HUES6 (cell line): ENCODE measurements at regions not wholly inside any gene's neighbourhood (a gene's known extent, or its start where the extent isn't known, plus 50 kb on each side); places are given as distances from the start of the nearest gene placed in this dataset.

Experiments
- H3K27ac ChIP-seq: 2 replicates; pipeline ENCODE4 v1.7.0; 2013; ENCODE audit warnings: low read depth, mild to moderate bottlenecking, low read length, inconsistent platforms
- H3K27me3 ChIP-seq: 2 replicates; pipeline ENCODE4 v1.6.1; 2013; ENCODE audit warnings: low read length; ENCODE audit not compliant: control insufficient read depth, insufficient read depth
- H3K36me3 ChIP-seq: 2 replicates; pipeline ENCODE4 v1.6.1; 2013; ENCODE audit warnings: low read length; ENCODE audit not compliant: control insufficient read depth, insufficient read depth
- H3K4me1 ChIP-seq: 2 replicates; pipeline ENCODE4 v1.6.1; 2013; ENCODE audit warnings: low read length; ENCODE audit not compliant: control insufficient read depth, insufficient read depth
- H3K4me3 ChIP-seq: 2 replicates; pipeline ENCODE4 v1.5.1; 2013; ENCODE audit warnings: low read depth, low read length
- H3K9ac ChIP-seq: one replicate; pipeline ENCODE4 v1.6.1; 2013; ENCODE audit warnings: mild to moderate bottlenecking, low read length
- H3K9me3 ChIP-seq: 2 replicates; pipeline ENCODE4 v1.6.1; 2013; ENCODE audit warnings: low read depth, low read length; ENCODE audit not compliant: control insufficient read depth, insufficient read depth

DNA sequence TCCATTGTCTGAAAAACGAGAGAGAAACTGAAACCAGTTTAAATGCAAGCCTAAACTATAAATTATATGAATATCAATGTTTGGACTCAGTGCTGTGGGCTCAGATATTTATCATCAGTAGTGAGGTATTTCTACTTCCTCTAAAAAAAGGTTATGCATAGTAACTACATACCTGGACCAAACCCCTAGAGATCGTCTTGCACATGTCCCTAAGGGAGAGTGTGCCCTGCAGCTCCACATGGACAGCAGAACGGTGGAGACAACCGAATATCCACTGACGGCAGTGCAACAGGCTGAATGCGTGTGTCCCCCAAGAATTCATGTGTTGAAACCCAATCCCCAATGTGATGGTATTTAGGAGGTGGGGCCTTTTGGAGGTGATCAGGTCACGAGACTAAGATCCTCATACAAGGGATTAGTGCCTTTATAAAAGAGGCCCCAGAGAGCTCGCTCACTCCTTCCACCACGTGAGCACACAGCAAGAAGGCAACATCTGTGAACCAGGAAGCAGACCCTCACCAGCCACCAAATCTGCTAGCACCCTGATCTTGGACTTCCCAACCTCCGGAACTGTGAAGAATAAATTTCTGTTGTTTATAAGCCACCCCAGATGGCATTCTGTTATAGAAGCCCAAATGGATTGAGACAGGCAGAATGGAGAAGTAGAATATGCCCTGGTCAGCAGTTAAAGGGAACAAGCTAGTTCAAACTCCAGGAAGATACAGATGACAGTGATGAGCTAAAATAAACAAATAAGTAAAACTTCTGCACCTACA is 208.4 kb downstream of the ANAPC1 start:
- H3K9me3 ChIP-seq, result peaks cover 8% of the 10 kb centered on the region
- peaks cover 16% of the 10 kb centered on the region for H3K4me1 ChIP-seq
- H3K27ac ChIP-seq, result no peak overlapping the region
- H3K9ac ChIP-seq, result no peak overlapping the region
- H3K27me3 ChIP-seq, result no peaks in the 10 kb centered on the region
- no peaks in the 10 kb centered on the region; the same call in 1 of the 2 replicates for H3K36me3 ChIP-seq
- no peak overlapping the region for H3K4me3 ChIP-seq

GRCh38 chr2:111676291-111676822 is 207.6 kb downstream of the ANAPC1 start:
- Histone ChIP-seq H3K9ac (no peak overlapping the region), H3K4me1 (peaks cover 16% of the 10 kb centered on the region), H3K27me3 (no peaks in the 10 kb centered on the region)

GRCh38 chr2:111678161-111678560 is 205.8 kb downstream of the ANAPC1 start:
- Histone ChIP-seq H3K4me3 (no peak overlapping the region), H3K36me3 (no peaks in the 10 kb centered on the region), H3K9ac (no peak overlapping the region), H3K27me3 (no peaks in the 10 kb centered on the region), H3K4me1 (peaks cover 16% of the 10 kb centered on the region), H3K9me3 (peaks cover 7% of the 10 kb centered on the region), H3K27ac (no peak overlapping the region)

More at GRCh38 chr2:111676291-111676822, 207.6 kb downstream of the ANAPC1 start:
- H3K9me3 ChIP-seq, result peaks cover 12% of the 10 kb centered on the region
- no peak overlapping the region for H3K27ac ChIP-seq
- H3K36me3 ChIP-seq, result no peaks in the 10 kb centered on the region; the same call in 1 of the 2 replicates
- no peak overlapping the region for H3K4me3 ChIP-seq

GRCh38 chr2:111678651-111679050 is 205.3 kb downstream of the ANAPC1 start:
- H3K36me3 ChIP-seq, result no peaks in the 10 kb centered on the region
- peaks cover 16% of the 10 kb centered on the region for H3K4me1 ChIP-seq
- no peak overlapping the region for H3K9ac ChIP-seq
- no peaks in the 10 kb centered on the region for H3K27me3 ChIP-seq
- H3K27ac ChIP-seq, result no peak overlapping the region
- no peak overlapping the region for H3K4me3 ChIP-seq
- peaks cover 7% of the 10 kb centered on the region for H3K9me3 ChIP-seq

DNA sequence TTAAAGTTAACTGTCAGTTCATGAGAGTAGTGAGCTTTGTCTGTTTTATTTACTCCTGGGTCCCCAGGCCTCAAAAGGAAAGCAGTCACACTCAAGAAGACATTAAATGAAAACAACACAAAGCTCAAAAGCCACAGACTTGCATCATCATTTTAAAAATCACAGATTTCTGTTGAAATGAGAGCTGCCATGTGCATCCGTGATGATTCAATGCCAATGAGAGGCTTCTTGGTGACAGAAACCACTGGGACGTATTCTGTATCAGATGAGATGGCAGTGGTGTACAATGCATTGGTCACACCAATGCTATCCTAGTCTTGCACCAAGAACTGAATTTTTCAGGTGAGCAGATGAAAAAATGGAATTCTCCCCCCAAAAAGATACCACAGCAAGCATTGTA is 204.8 kb downstream of the ANAPC1 start:
- H3K4me3 ChIP-seq, result no peak overlapping the region
- no peak overlapping the region for H3K27ac ChIP-seq
- no peaks in the 10 kb centered on the region for H3K36me3 ChIP-seq
- peaks cover 7% of the 10 kb centered on the region for H3K9me3 ChIP-seq
- no peak overlapping the region for H3K9ac ChIP-seq
- H3K27me3 ChIP-seq, result no peaks in the 10 kb centered on the region
- peaks cover 16% of the 10 kb centered on the region for H3K4me1 ChIP-seq

GRCh38 chr2:111684611-111685010 is 199.4 kb downstream of the ANAPC1 start:
- Histone ChIP-seq H3K9ac (no peak overlapping the region), H3K36me3 (no peaks in the 10 kb centered on the region), H3K27ac (no peak overlapping the region)

DNA sequence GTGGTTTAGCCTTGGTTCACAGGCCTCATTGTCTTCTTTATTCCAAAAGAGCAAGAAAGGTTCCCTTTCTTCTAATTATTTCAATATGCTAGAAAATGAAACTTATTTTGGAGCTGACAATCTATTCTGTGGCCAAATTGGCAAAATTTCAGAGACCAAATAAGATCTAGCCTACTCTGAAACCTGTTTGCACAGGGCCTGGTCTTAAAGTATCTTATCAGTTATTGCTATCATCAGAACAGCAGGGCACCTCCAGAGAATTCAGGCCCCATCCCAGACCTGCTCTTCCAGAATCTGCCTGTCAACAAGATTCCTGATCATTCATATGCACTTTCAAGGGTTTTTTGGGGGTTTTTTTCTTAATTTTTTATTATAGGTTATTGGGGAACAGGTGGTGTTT is 198.7 kb downstream of the ANAPC1 start:
- H3K4me1 ChIP-seq, result no peaks in the 10 kb centered on the region
- H3K4me3 ChIP-seq, result no peak overlapping the region
- no peaks in the 10 kb centered on the region for H3K36me3 ChIP-seq
- H3K27ac ChIP-seq, result no peak overlapping the region
- peaks cover 7% of the 10 kb centered on the region for H3K9me3 ChIP-seq
- no peak overlapping the region for H3K9ac ChIP-seq
- no peaks in the 10 kb centered on the region for H3K27me3 ChIP-seq

More at GRCh38 chr2:111684611-111685010, 199.4 kb downstream of the ANAPC1 start:
- H3K4me3 ChIP-seq, result no peak overlapping the region
- peaks cover 7% of the 10 kb centered on the region for H3K9me3 ChIP-seq
- H3K27me3 ChIP-seq, result no peaks in the 10 kb centered on the region
- no peaks in the 10 kb centered on the region for H3K4me1 ChIP-seq

DNA sequence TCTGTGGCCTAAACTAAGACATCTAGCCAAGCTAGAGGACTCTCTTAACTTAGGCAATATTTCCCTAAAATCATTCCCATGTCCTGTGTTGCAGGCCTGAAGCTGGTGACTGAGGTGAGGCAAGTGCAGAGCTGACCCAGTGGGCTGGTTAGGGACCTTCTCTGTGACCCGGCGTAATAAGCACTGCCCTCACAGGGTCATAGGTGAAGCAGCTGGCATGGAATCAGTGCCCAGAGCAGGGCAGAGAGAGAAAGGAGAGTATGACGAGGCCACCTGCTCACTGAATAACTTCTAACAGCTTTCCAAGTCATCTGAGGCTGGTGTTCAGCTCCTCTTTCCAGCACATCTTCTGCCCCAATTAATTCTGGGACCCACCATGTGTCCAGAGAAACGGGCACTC is 197.0 kb downstream of the ANAPC1 start:
- no peaks in the 10 kb centered on the region for H3K4me1 ChIP-seq
- no peaks in the 10 kb centered on the region for H3K36me3 ChIP-seq
- no peak overlapping the region for H3K9ac ChIP-seq
- H3K27ac ChIP-seq, result no peak overlapping the region
- H3K4me3 ChIP-seq, result no peak overlapping the region
- H3K27me3 ChIP-seq, result no peaks in the 10 kb centered on the region
- H3K9me3 ChIP-seq, result no peaks in the 10 kb centered on the region; the same call in 1 of the 2 replicates

- H3K36me3 ChIP-seq, result no peaks in the 10 kb centered on the region
- no peaks in the 10 kb centered on the region for H3K4me1 ChIP-seq
- H3K9me3 ChIP-seq, result no peaks in the 10 kb centered on the region; the same call in 1 of the 2 replicates
- no peak overlapping the region for H3K4me3 ChIP-seq
- no peaks in the 10 kb centered on the region for H3K27me3 ChIP-seq
- no peak overlapping the region for H3K9ac ChIP-seq
- H3K27ac ChIP-seq, result no peak overlapping the region
Observed at GRCh38 chr2:111687911-111688310, 196.1 kb downstream of the ANAPC1 start.

GRCh38 chr2:111688482-111688881 is 195.5 kb downstream of the ANAPC1 start:
- Histone ChIP-seq H3K4me3 (no peak overlapping the region), H3K9ac (no peak overlapping the region), H3K4me1 (no peaks in the 10 kb centered on the region), H3K36me3 (no peaks in the 10 kb centered on the region), H3K27ac (no peak overlapping the region), H3K9me3 (no peaks in the 10 kb centered on the region), H3K27me3 (no peaks in the 10 kb centered on the region)

- H3K36me3 ChIP-seq, result no peaks in the 10 kb centered on the region
- no peaks in the 10 kb centered on the region for H3K4me1 ChIP-seq
- no peak overlapping the region for H3K9ac ChIP-seq
- H3K27ac ChIP-seq, result no peak overlapping the region
- no peak overlapping the region for H3K4me3 ChIP-seq
- H3K27me3 ChIP-seq, result no peaks in the 10 kb centered on the region
- no peaks in the 10 kb centered on the region for H3K9me3 ChIP-seq
Observed at GRCh38 chr2:111689174-111689573, 194.8 kb downstream of the ANAPC1 start.
